Stimulated activated memory B cell treated with anti-CD40 and anti-IgM and Interleukin-4, amounts not matched to agents 10 μg/mL and 1 μg/mL and 100 μg/mL, for 72 hours (primary cell): ENCODE measurements at regions not wholly inside any gene's neighbourhood (a gene's known extent, or its start where the extent isn't known, plus 50 kb on each side); places are given as distances from the start of the nearest gene placed in this dataset.

ENCODE experiments used
- ATAC-seq: fragments of 150-1000 bp; cut with Tn5 transposase; 2 replicates; pipeline ENCODE4 v1.10.0; 2021
- H3K27ac Mint-ChIP-seq: one replicate; pipeline ENCODE4 v1.8.0; 2022; ENCODE audit warnings: mild to moderate bottlenecking, mixed read lengths
- H3K27me3 Mint-ChIP-seq: one replicate; pipeline ENCODE4 v1.8.0; 2022; ENCODE audit warnings: mixed read lengths
- H3K36me3 Mint-ChIP-seq: one replicate; pipeline ENCODE4 v1.8.0; 2022; ENCODE audit warnings: mixed read lengths
- H3K4me1 Mint-ChIP-seq: one replicate; pipeline ENCODE4 v1.8.0; 2022; ENCODE audit warnings: mixed read lengths
- H3K4me3 Mint-ChIP-seq: one replicate; pipeline ENCODE4 v1.8.0; 2022; ENCODE audit warnings: mild to moderate bottlenecking, moderate library complexity, mixed read lengths
- H3K9me3 Mint-ChIP-seq: one replicate; pipeline ENCODE4 v1.8.0; 2022; ENCODE audit warnings: mixed read lengths

GRCh38 chr7:46658281-46658680 is 737.2 kb upstream of the IGFBP3 start:
- Mint-ChIP-seq H3K4me1 (no peaks in the 10 kb centered on the region), H3K4me3 (no peak overlapping the region), H3K27ac (no peak overlapping the region), H3K36me3 (no peaks in the 10 kb centered on the region), H3K27me3 (no peaks in the 10 kb centered on the region), H3K9me3 (peaks cover 4% of the 10 kb centered on the region)
- ATAC-seq = no peak

DNA sequence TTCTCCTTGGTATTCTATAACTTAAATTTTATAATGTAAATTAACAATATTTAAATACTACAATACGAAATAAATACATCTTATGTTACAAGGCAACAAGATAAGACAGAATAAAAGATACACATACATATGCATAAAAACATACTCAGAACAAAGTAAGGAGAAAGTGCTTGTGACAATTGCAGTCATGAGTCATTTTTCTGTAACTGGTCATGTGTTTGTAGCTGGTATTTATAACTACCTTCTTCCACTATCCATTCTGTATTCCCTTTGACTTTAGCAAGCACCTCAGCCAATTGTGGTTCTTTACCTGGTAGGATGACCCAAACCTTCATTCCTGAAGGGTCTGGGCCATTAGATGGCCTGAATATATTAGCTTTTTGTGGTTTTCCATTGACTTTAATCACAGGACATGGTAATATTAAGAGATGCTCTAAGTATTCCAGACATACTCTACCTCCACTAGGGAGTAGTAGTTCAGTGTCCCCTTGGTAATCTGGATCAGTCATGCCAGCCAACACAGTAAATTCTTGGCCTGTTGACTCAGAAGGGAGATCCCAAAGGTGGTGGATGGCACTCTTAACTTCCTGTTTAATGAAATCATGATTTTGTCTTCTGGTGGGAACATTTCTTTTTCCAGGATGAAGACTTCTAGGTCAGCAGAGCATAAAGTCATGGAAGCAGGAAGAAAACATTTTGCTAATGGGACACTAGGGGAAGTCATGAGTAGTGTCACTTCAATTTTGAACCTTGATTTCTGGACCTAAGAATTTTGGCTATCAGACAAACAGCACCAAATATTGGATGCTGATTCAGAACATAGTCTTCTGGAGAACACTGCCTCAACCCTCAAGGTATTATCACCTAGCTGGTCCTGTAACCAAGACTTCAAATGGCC is 733.7 kb upstream of the IGFBP3 start:
- Mint-ChIP-seq H3K9me3 (peaks cover 9% of the 10 kb centered on the region), H3K27me3 (no peaks in the 10 kb centered on the region), H3K27ac (no peak overlapping the region), H3K4me3 (no peak overlapping the region), H3K4me1 (no peaks in the 10 kb centered on the region), H3K36me3 (no peaks in the 10 kb centered on the region)
- no peak for ATAC-seq

DNA sequence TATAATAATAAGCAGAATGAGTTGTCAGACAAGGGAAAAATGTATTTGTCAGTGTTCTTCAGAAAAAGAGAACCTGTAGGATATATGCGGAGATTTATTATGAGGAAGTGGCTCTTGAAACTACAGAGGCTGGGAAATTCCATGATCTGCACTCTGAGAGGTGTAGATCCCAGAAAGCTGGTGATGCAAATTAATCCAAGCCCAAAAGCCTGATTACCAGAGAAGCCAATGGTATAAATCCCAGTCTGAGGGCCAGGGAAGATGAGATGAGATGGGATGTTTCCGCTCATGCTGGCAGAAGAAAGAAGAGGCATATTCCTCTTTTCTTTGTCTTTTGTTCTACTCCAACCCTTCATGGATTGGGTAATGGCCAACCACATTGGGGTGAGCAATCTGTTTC is 732.8 kb upstream of the IGFBP3 start:
- no peaks in the 10 kb centered on the region for H3K4me1 Mint-ChIP-seq
- no peak overlapping the region for H3K4me3 Mint-ChIP-seq
- no peak for ATAC-seq
- no peaks in the 10 kb centered on the region for H3K27me3 Mint-ChIP-seq
- no peak overlapping the region for H3K27ac Mint-ChIP-seq
- H3K9me3 Mint-ChIP-seq = peaks cover 11% of the 10 kb centered on the region
- H3K36me3 Mint-ChIP-seq = no peaks in the 10 kb centered on the region

GRCh38 chr7:46652317-46652716 is 731.2 kb upstream of the IGFBP3 start:
- no peak overlapping the region for H3K4me3 Mint-ChIP-seq
- H3K4me1 Mint-ChIP-seq = no peaks in the 10 kb centered on the region
- H3K9me3 Mint-ChIP-seq = peaks cover 11% of the 10 kb centered on the region
- no peaks in the 10 kb centered on the region for H3K27me3 Mint-ChIP-seq
- no peaks in the 10 kb centered on the region for H3K36me3 Mint-ChIP-seq
- no peak overlapping the region for H3K27ac Mint-ChIP-seq
- no peak for ATAC-seq

DNA sequence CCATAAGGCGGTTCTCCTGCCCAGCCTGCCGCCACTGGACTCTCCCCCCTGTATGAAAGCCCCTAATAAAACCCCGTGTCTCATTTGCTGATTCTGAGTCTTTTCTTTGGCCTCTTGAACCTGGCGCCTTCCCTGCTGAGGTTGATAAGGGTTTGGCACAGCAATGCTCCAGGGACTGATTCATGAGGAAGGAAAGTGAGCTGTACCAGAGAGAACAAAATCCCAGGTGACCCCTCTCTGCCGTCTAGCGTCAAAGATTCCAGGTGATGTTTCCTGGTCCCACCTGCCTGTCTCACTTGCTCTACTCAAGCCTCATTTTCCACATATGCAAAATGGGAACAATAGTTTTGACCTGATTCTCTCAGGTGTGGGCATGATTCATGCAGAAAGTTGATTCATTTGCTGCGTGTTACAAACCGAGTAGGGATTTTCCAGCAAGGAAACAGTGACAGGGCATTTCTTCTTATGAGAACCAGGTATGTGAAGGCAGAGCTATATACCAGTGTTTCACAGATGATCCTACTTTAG is 730.6 kb upstream of the IGFBP3 start:
- no peaks in the 10 kb centered on the region for H3K27me3 Mint-ChIP-seq
- no peak for ATAC-seq
- H3K9me3 Mint-ChIP-seq = peaks cover 11% of the 10 kb centered on the region
- no peaks in the 10 kb centered on the region for H3K36me3 Mint-ChIP-seq
- no peak overlapping the region for H3K4me3 Mint-ChIP-seq
- H3K27ac Mint-ChIP-seq = no peak overlapping the region
- H3K4me1 Mint-ChIP-seq = no peaks in the 10 kb centered on the region

DNA sequence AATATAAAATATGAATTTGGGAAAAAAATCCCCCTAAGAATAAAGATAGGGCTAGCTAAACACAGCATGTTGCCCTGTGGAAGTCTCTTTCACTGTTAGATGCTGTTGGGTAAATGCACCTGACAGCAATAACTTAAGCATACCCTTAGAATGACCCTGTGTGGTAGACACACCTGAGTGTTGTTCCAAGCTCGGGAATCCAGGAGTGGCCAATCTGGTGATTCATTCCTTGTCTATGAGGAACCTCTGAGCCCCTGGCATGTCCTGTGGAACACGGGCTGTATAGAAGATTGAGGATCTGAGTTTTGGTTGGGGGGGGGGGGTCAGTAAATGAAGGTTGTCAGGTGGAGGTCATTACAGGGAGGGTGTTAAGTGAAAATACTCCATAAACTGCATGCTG is 730.0 kb upstream of the IGFBP3 start:
- H3K4me3 Mint-ChIP-seq = no peak overlapping the region
- peaks cover 11% of the 10 kb centered on the region for H3K9me3 Mint-ChIP-seq
- H3K4me1 Mint-ChIP-seq = no peaks in the 10 kb centered on the region
- H3K27ac Mint-ChIP-seq = no peak overlapping the region
- ATAC-seq = no peak
- H3K27me3 Mint-ChIP-seq = no peaks in the 10 kb centered on the region
- no peaks in the 10 kb centered on the region for H3K36me3 Mint-ChIP-seq

DNA sequence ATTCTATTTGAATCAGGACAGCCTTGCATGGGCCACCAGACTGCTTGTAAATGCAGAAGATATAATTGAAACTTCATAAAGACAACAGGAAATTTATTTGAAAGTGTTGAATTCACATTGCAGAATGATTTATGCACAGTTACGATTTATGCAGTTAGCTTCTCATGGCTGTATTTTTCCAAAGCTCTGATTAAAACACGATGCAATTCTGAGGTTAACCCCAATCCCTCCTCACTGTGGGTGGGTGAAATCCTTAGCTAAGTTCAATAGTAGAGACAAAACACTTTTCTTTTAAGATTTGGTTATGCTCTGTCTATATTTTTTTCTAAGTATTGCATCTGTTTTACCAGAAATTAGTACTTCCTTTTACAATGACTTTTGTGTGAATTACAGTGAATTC is 728.8 kb upstream of the IGFBP3 start:
- Mint-ChIP-seq H3K27me3 (no peaks in the 10 kb centered on the region), H3K4me1 (no peaks in the 10 kb centered on the region), H3K4me3 (no peak overlapping the region), H3K27ac (no peak overlapping the region), H3K9me3 (peaks cover 11% of the 10 kb centered on the region), H3K36me3 (no peaks in the 10 kb centered on the region)
- no peak for ATAC-seq

GRCh38 chr7:46637793-46638735 is 717.0 kb upstream of the IGFBP3 start:
- no peaks in the 10 kb centered on the region for H3K36me3 Mint-ChIP-seq
- no peak overlapping the region for H3K4me3 Mint-ChIP-seq
- H3K27me3 Mint-ChIP-seq = no peaks in the 10 kb centered on the region
- ATAC-seq = no peak
- H3K9me3 Mint-ChIP-seq = peaks cover 4% of the 10 kb centered on the region
- H3K27ac Mint-ChIP-seq = no peak overlapping the region
- no peaks in the 10 kb centered on the region for H3K4me1 Mint-ChIP-seq

- no peaks in the 10 kb centered on the region for H3K27me3 Mint-ChIP-seq
- no peaks in the 10 kb centered on the region for H3K4me1 Mint-ChIP-seq
- H3K4me3 Mint-ChIP-seq = no peak overlapping the region
- ATAC-seq = no peak
- H3K9me3 Mint-ChIP-seq = peaks cover 4% of the 10 kb centered on the region
- H3K36me3 Mint-ChIP-seq = no peaks in the 10 kb centered on the region
- no peak overlapping the region for H3K27ac Mint-ChIP-seq
Observed at GRCh38 chr7:46636022-46636421, 715.0 kb upstream of the IGFBP3 start.

GRCh38 chr7:46633630-46634240 is 712.7 kb upstream of the IGFBP3 start:
- H3K4me1 Mint-ChIP-seq = no peaks in the 10 kb centered on the region
- H3K27ac Mint-ChIP-seq = no peak overlapping the region
- H3K27me3 Mint-ChIP-seq = no peaks in the 10 kb centered on the region
- H3K4me3 Mint-ChIP-seq = no peak overlapping the region
- no peak for ATAC-seq
- H3K9me3 Mint-ChIP-seq = peaks cover 4% of the 10 kb centered on the region
- H3K36me3 Mint-ChIP-seq = no peaks in the 10 kb centered on the region

GRCh38 chr7:46633200-46633599 is 712.1 kb upstream of the IGFBP3 start:
- Mint-ChIP-seq H3K4me3 (no peak overlapping the region), H3K27me3 (no peaks in the 10 kb centered on the region), H3K27ac (no peak overlapping the region), H3K4me1 (no peaks in the 10 kb centered on the region), H3K36me3 (no peaks in the 10 kb centered on the region), H3K9me3 (peaks cover 7% of the 10 kb centered on the region)
- no peak for ATAC-seq

DNA sequence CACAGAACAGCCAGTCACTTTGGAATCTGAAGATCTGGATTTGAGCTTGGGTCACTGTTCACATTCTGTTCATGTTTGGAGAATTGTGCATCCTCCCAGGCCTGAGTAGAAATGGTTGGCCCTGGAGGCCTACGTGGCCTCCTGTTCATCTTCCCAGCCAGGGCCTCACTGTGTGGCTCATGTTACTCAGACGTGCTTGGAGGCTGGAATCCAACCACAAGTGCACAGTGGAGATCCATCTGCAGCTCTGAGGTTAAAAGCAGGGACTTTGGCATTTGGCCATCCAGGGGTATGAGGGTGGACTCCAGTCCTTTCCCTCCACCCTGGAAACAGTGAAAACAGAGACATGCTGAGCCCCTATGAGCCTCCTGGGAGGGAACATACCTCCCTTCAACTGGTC is 709.0 kb upstream of the IGFBP3 start:
- H3K9me3 Mint-ChIP-seq = peaks cover 7% of the 10 kb centered on the region
- no peaks in the 10 kb centered on the region for H3K4me1 Mint-ChIP-seq
- H3K27ac Mint-ChIP-seq = no peak overlapping the region

DNA sequence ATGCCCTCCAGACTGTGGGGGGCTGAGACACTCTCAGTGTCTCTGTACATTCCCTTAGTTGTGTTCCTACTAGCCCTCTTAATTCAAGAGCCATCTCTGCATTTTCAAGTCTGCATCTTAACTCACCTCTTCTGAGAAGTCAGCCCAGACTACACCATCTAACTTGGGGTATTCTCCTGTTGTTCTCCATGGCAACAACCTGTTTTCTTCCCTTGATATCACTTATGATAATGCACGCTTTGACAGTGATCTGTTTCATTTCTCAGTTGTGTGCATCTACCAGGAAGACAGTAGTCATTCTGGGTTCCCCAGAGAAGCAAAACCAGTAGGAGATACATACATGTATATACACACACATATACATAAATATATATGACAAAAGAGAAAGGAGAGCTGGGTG is 707.3 kb upstream of the IGFBP3 start:
- no peak for ATAC-seq
- no peaks in the 10 kb centered on the region for H3K36me3 Mint-ChIP-seq
- no peak overlapping the region for H3K27ac Mint-ChIP-seq
- no peaks in the 10 kb centered on the region for H3K4me1 Mint-ChIP-seq
- H3K4me3 Mint-ChIP-seq = no peak overlapping the region
- no peaks in the 10 kb centered on the region for H3K27me3 Mint-ChIP-seq
- peaks cover 3% of the 10 kb centered on the region for H3K9me3 Mint-ChIP-seq

More for the DNA sequence above, 709.0 kb upstream of the IGFBP3 start:
- H3K36me3 Mint-ChIP-seq = no peaks in the 10 kb centered on the region
- no peak for ATAC-seq
- no peak overlapping the region for H3K4me3 Mint-ChIP-seq
- no peaks in the 10 kb centered on the region for H3K27me3 Mint-ChIP-seq

GRCh38 chr7:46626691-46627310 is 705.7 kb upstream of the IGFBP3 start:
- peaks cover 3% of the 10 kb centered on the region for H3K9me3 Mint-ChIP-seq
- no peak for ATAC-seq
- no peak overlapping the region for H3K27ac Mint-ChIP-seq
- H3K4me1 Mint-ChIP-seq = no peaks in the 10 kb centered on the region
- H3K4me3 Mint-ChIP-seq = no peak overlapping the region
- H3K36me3 Mint-ChIP-seq = no peaks in the 10 kb centered on the region
- no peaks in the 10 kb centered on the region for H3K27me3 Mint-ChIP-seq

DNA sequence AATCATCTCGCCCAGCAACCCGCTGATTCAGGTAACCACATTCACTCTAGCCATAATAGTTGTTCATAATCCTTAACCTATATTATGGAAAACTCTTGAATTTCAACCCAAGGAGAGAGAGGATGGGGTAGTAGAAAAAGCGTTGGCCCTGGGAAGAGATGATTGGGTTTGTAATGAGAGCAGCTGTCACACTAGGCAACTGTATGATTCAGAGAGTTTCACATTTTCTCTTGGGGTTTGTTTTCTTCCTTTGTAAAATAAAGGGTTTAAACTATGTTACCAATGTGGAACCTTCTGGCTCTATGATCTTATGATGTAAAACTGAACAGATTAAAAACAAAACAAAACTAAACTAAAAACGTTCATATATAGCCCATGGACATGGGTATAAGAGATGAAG is 705.2 kb upstream of the IGFBP3 start:
- Mint-ChIP-seq H3K9me3 (peaks cover 3% of the 10 kb centered on the region), H3K27me3 (no peaks in the 10 kb centered on the region), H3K27ac (no peak overlapping the region), H3K36me3 (no peaks in the 10 kb centered on the region), H3K4me1 (no peaks in the 10 kb centered on the region), H3K4me3 (no peak overlapping the region)
- ATAC-seq = no peak
